Fibroblast of mammary gland (primary cell): ENCODE measurements at regions not wholly inside any gene's neighbourhood (a gene's known extent, or its start where the extent isn't known, plus 50 kb on each side); places are given as distances from the start of the nearest gene placed in this dataset.
A peak's percentile ranks its signal among the peaks of the same experiment; 100 is the strongest.

Source experiments
- DNase-seq: peaks from one replicate; pipeline ENCODE4 v3.0.0-alpha.2; 2010; ENCODE audit warnings: low read depth
- H3K4me3 ChIP-seq: 2 replicates; pipeline ENCODE4 v1.5.1; 2011; ENCODE audit warnings: low read depth, mild to moderate bottlenecking, low read length, moderate library complexity; ENCODE audit not compliant: control insufficient read depth
- CTCF ChIP-seq: conservative IDR thresholded peaks from 2 replicates; pipeline ENCODE4 v1.5.1; 2011; ENCODE audit warnings: low read depth, low read length, inconsistent platforms; ENCODE audit not compliant: control insufficient read depth, insufficient read depth

GRCh38 chr10:110422548-110422947, 75.2 kb upstream of the DUSP5 start:
- no peak for DNase-seq
- TF ChIP-seq CTCF: no peak

GRCh38 chr10:110423650-110424049, 74.1 kb upstream of the DUSP5 start:
- H3K4me3 ChIP-seq: no peak overlapping the region
- no peak for DNase-seq
- no peak for TF ChIP-seq CTCF

More at GRCh38 chr10:110422548-110422947, 75.2 kb upstream of the DUSP5 start:
- no peak overlapping the region for H3K4me3 ChIP-seq

- no peak for TF ChIP-seq CTCF
- H3K4me3 ChIP-seq: no peak overlapping the region
- peak; percentile 100 for DNase-seq
Observed at GRCh38 chr10:110425684-110426293, 71.9 kb upstream of the DUSP5 start.

- H3K4me3 ChIP-seq: no peak overlapping the region
- peak; percentile 90 for DNase-seq
- TF ChIP-seq CTCF: no peak
Observed at GRCh38 chr10:110426294-110427181, 71.2 kb upstream of the DUSP5 start.

GRCh38 chr10:110429301-110429700, 68.4 kb upstream of the DUSP5 start:
- no peak for TF ChIP-seq CTCF
- H3K4me3 ChIP-seq: no peak overlapping the region
- DNase-seq: peak; percentile 62

GRCh38 chr10:110430340-110431273, 67.1 kb upstream of the DUSP5 start:
- no peak overlapping the region for H3K4me3 ChIP-seq
- TF ChIP-seq CTCF: no peak
- peak; percentile 23 for DNase-seq
